GM19035 (cell line): ENCODE measurements at regions not wholly inside any gene's neighbourhood (a gene's known extent, or its start where the extent isn't known, plus 50 kb on each side); places are given as distances from the start of the nearest gene placed in this dataset.
"Not testable (repeated sequence)": the region's sequence is repeated elsewhere in the genome, so short reads cannot be mapped to it uniquely, and the experiment has no call there.

Experiments used
- ATAC-seq: cut with Tn5 transposase; IDR thresholded peaks from one replicate; pipeline ENCODE4 v1.9.1; 2021; ENCODE audit not compliant: unreplicated experiment

DNA sequence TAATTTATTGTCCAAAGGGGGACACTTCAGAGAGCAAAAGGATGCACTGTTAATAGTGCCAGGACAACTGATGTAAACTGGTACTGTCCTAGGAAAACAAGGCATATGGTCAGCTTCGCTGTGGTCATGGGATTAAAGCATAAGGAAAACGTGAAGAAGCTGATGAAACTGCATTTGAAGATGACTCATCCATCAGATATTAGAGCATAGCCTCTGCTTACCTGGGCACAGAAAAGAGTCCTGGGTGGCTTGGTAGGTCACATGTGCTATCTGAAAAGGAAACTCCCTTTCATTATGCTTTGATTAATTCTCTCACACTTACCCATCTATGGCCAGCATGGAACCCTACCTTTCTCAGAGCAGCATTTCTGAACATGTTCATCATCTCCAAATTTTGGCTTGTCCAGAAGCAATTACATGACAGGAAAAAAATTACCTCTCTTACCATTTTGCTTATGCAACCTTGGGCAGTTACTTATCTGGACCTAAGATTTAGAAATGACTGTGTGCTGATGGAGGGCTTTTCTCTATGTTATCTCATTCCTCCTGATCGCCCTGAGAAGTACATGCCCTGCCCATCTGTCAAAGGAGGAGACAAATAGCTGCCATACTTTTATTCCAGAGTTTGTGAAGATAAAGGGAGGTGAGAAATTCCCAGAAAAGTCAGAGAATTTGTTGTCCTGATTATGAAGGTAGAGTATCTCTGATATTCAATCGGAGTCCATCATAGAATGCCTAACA lies 275.3 kb upstream of the SLC14A2 start:
- ATAC-seq: no peak

DNA sequence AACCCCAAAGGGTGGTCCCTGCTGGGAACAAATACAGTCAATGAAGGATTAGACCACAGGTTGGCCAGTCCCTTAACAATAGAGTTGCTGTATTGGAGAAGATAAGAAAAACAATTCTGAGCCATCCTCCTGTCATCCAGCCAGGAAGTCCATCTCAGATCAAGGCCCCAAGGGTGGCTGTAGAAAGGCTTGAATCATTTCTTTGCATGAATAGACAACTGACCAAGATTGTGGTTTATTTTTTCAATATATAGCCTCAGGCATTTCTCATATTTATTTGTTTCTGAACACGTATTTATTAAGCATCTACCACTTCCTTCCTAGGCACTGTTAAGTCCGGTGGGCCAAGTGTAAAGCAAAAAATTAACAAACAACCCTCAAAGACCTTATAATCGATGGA lies 274.4 kb upstream of the SLC14A2 start:
- ATAC-seq: no peak

DNA sequence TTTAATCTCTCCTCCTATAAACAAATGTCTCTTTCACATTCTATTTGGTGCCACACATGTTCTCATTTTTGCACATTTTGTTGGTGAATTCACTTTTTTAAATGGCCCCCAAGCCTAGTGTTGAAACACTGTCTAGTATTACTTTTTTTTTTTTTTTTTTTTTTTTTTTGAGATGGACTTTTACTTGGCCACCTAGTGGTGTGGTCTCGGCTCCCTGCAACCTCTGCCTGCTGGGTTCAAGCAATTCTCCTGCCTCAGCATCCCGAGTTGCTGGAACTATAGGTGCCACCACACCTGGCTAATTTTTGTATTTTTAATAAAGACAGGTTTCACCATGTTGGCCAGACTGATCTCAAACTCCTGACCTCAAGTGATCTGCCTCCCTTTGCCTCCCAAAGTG lies 273.8 kb upstream of the SLC14A2 start:
- no peak for ATAC-seq

DNA sequence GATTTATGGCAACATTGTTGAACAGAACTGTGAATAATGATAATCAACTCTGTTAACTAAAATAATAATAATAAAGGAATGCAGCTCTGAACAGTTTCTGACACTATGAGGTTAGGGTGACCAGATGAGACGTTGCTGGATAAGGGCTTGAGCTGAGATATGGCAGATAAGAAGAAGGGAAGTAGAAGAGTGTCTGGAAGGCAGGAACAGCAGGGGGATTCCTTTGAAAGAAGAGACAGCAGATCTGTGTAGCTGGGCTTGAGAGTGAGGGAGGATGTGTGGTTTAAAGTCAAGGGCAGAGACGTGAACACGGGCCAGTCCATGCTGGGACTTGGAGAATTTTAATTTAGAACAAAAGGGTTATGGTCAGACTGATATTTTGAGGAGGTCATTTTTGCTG lies 273.1 kb upstream of the SLC14A2 start:
- no peak for ATAC-seq

DNA sequence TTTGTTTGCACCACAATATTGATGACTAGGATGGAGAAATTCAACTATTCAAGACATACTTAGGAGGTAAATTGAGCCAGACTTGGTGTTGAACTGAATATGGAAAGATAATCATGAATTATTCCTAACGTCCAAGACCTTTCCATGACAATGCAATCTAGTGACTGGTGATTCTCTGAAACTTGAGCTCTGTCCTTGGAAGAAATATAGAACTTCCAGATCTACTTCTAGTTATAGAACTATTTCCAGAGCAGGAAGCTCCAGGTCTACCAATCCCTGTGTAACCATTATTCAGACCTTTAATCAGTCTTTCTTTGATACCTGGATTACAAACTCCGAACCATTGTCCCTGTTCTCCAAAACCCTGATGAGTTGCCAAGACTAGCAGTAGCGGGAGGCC lies 272.6 kb upstream of the SLC14A2 start:
- ATAC-seq: no peak

- no peak for ATAC-seq
These were observed 271.9 kb upstream of the SLC14A2 start for GRCh38 chr18:45343365-45343764.

DNA sequence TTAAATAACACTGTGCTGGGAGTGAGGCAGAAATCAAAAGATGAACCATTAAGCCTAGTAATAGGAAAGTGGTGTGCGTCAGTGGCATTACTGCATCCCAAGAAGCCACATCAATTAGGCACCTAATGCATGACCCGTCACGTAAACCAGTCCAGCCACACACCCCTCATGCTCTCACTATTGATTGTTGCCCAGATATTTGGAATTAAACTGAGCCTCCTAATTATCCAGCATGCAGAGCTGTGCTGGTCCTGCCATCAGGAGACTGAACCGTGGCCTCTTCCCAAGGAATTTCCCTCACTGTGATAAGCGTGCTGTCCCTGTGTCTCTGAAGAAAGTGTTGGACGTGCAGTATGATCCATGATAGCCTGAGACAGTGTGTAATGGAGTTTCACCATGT lies 270.6 kb upstream of the SLC14A2 start:
- ATAC-seq: not testable (repeated sequence)

GRCh38 chr18:45349019-45349418 lies 266.3 kb upstream of the SLC14A2 start:
- no peak for ATAC-seq

- no peak for ATAC-seq
These were observed 265.8 kb upstream of the SLC14A2 start for GRCh38 chr18:45349467-45349866.

DNA sequence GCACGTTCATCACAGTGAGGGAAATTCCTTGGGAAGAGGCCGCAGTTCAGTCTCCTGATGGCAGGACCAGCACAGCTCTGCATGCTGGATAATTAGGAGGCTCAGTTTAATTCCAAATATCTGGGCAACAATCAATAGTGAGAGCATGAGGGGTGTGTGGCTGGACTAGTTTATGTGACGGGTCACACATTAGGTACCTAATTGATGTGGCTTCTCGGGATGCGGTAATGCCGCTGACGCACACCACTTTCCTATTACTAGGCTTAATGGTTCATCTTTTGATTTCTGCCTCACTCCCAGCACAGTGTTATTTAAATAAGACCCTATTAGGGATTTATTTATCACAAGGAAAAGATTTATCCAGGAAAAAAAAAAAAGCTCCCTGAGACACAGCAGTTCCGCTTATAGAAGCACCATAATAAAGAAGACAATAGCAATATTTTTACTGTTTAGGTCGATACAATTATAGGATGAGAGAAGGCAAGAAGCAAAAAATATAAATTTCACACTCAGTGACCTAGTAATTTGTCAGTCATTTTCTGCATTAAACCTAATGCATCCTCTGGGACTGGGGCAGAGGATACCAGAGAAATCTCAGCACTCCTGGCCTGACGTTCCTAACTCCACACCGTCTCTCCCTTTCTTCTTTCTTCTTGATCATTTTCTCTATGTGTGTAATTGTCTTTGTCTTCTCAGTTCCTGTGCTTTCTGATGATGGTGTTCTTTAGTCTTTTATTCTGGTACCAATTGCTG lies 264.7 kb upstream of the SLC14A2 start:
- no peak for ATAC-seq

- ATAC-seq: no peak
These were observed 262.4 kb upstream of the SLC14A2 start for GRCh38 chr18:45352874-45353273.

- ATAC-seq: no peak
These were observed 261.7 kb upstream of the SLC14A2 start for GRCh38 chr18:45353530-45353929.

DNA sequence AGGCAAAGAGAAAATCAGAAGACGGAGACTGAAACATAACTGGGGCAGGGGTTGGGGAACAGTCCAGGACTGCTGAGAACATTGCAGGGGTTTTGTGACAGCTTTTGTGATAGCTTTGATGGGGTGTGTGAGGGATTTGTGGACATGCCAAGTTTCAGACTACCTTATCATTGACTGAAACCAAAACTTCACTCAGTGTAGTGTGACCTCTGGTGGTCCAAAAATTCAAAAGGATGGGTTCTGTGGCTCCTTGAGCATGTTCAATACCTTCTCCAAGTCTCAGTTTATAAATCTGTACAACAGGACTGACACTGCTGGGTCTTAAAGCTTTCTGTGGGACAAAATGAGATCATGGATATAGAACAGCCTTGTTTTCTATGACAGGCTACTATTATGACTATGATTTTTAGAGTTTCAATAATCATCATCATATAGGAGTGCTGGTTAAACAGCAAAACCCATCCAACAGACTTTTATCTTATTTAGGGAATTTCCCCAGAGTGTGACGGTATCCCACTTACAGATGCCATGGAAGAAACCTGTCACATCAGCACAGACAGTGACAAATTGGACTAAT lies 259.2 kb upstream of the SLC14A2 start:
- ATAC-seq: peak; percentile 54

DNA sequence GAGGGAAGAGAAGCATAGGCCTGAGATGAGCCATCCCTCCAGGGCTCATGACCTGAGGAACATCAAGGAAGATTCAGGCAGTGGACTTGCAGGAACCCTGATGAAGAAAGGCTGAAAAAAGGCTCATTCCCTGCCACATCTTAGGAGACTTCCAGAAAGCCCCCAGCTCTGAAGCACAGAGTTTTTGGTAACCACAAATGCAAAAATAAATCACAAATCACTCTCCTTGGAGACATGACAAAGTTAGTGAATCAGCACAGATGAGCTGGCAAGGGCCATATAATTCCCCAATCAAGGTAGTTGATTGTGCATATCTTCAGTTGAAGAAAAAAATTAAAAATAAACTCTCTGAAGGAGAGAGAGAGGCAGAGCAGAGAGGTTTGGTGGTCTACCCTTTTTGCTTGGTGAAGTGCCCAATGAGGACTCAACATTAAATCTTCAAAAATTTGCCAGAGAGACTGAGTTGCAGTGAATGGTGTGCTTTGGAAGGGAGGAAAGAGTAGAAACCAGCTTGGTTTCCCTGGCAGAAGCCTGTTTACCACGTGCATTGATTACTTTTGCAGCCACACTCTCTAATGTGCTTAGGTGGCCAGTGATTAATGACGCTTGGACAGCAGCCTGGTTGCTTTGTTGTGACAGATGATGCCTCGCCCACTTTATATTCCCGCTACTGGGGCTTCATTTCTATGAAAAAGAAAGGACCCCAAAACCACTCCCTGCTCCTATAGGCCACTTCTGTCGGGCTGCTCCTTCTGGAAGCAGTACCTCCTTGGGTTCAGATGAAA lies 257.4 kb upstream of the SLC14A2 start:
- no peak for ATAC-seq

DNA sequence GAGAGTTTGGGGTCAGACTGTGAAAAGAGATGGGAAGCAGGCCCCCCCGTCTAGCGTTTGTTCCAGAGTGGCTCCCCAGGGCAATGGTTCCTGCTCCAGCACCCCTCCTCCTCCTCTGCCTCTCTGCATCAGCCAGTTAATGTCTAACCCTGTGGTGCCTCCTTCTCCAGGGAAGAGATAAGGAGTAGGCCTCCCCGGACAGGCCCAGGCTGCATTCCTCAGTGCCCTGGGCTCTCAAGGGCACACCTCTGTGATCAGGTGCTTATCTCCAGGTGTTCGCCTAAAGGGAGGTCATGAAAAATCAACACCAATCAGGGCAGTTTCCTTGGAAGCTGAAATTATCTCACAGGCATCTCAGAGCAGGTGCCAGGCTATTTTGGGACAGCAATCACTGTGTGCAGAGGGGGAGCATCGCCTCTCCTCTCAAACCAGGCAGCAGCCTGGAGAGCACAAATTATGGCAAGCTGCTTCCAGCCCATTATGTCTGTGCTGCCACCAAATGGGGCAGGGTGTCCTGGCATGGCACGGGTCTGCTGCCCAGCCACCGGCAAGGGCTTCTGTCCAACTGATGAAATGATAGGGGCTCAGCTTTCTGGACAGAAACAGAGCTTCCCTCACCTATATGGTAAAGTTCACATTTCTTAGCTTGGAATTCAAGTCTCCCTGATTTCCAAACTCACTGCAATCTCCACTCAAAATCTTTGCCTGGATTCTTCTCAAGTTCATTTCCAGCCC lies 255.8 kb upstream of the SLC14A2 start:
- no peak for ATAC-seq

DNA sequence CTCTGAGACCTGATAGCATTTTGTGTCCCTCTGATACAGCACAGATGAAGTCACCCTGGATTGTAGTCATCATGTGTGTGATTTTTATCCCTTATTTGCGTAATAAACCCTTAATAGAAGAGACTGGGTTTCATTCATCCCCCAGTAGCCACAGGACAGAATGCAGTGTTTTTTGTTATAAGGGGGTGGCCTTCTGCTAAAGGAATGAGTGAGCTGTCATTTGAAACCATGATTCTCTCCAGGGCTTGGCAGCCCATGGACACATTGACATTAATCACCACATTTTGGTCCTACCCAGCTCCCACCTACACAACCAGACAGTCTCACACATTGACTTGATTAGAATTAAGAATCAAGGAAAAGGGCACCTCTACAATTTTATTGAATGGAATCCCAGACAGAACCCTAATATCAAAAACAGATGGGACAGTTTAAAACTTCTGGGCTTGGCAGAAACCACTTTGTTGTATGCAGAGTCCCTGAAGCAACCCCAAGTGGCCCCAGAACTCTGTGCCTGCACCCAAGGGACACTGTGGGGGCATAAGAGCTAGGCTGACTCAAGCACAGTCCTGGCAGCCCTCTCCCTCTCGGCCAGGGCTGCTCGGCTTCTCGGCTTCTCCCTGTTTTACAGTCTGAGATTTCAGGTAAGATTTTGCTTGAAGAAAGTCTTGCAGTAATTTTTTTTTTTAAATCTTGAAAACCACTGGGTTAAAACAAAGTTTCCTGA lies 254.0 kb upstream of the SLC14A2 start:
- ATAC-seq: no peak

- no peak for ATAC-seq
These were observed 252.1 kb upstream of the SLC14A2 start for GRCh38 chr18:45363196-45363595.

DNA sequence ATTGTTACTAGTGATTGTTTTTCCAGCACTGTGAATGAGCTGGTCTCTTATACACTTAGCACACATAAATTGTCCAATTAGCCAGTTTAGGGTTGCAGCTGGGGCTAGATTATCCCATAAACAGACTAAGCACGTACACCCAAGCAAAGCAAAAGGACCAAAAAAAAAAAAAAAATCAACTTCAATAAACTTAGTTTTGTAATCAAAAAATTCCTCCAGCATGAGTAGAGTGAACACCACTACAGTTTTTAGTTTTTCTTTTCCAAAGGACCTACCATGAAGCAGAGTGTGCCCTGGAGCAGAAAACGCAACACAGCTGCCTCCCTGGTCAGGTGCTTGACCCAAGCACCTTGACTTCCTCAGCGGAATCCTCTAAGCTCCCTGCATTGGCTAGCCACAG lies 249.4 kb upstream of the SLC14A2 start:
- ATAC-seq: no peak

DNA sequence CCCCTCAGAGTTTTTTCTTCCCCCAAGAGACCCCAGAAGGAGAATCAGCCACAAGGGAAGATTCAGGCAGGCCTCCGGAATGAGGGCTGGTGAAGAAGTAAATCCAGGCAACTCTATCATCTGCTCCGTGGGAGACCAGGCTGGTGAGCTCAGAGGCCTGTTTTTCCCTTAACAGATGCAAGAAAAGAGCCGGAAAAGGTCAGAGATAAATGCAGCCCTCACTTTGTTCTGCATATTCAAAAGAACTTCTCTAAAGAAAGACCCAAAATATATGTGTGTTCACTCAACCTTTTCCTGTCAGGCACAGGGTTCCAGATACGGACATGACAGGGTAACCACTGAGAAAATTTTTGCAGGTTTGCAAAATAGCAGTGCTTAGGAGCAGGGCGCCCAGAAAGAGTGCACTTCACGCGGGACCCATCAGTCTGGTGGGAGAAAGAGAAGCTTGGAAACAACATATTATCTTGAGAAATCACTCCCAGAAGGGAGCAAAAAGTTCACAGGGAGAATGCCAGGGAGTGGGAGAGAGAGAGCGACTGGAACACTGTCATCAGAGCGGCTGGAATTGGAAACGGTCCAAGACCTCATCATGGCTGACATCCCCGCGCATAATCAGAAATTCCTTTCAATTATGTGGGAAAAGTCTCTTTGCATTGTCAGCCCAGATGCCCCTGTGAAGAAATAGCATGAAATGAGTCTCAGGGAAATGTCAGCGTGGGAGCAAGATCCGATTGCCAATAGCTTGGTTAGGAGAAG lies 244.8 kb upstream of the SLC14A2 start:
- ATAC-seq: no peak
